HUES64 (cell line): ENCODE measurements at regions not wholly inside any gene's neighbourhood (a gene's known extent, or its start where the extent isn't known, plus 50 kb on each side); places are given as distances from the start of the nearest gene placed in this dataset.

Experiments used
- H3K27ac ChIP-seq: 2 replicates; pipeline ENCODE4 v1.7.0; 2013; ENCODE audit warnings: low read depth, low read length, inconsistent platforms
- H3K27me3 ChIP-seq: 2 replicates; pipeline ENCODE4 v1.6.1; 2013; ENCODE audit warnings: mild to moderate bottlenecking, low read length; ENCODE audit not compliant: insufficient read depth
- H3K36me3 ChIP-seq: 2 replicates; pipeline ENCODE4 v1.6.1; 2013; ENCODE audit warnings: mild to moderate bottlenecking, low read length; ENCODE audit not compliant: insufficient read depth
- H3K4me1 ChIP-seq: 2 replicates; pipeline ENCODE4 v1.6.1; 2013; ENCODE audit warnings: mild to moderate bottlenecking, low read length, moderate library complexity; ENCODE audit not compliant: insufficient read depth
- H3K4me3 ChIP-seq: 2 replicates; pipeline ENCODE4 v1.5.1; 2013; ENCODE audit warnings: mild to moderate bottlenecking, low read length, moderate library complexity
- H3K9ac ChIP-seq: 2 replicates; pipeline ENCODE4 v1.6.1; 2013; ENCODE audit warnings: mild to moderate bottlenecking, low read depth, low read length
- H3K9me3 ChIP-seq: 2 replicates; pipeline ENCODE4 v1.6.1; 2013; ENCODE audit warnings: low read depth, low read length; ENCODE audit not compliant: insufficient read depth
- WGBS: fragments of 150-250, 120-280 bp; methylation state at CpG from one replicate; pipeline ENCODE4 v1.1.7; 2013; ENCODE audit warnings: missing lambda C conversion rate; 5-methylcytosine and 5-hydroxymethylcytosine counted together

DNA sequence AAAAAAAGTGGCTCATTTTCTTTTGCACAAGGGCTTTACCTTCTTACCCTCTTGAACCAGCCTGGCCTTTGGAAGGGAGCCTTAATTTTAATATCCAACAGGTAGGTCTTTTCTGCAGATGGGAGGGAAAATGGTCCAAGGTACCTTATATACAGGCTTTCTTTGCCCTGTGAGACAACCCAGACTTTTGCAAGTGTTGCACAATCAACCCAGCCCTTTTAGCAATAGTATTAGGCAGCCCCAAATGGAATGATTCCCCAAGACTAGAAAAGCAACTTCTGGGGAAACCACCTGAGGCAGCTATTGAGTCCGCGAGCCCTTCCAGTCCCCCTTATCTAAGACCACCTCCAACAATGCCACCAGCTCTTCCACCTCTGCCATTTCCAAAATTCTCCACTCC lies 1138.3 kb downstream of the XPNPEP1 start:
- Histone ChIP-seq H3K9ac (no peak overlapping the region), H3K27ac (no peak overlapping the region), H3K4me1 (no peaks in the 10 kb centered on the region), H3K36me3 (no peaks in the 10 kb centered on the region), H3K27me3 (no peaks in the 10 kb centered on the region), H3K4me3 (no peak overlapping the region), H3K9me3 (peaks cover 58% of the 10 kb centered on the region)
- 94% methylated on average over 2 of the region's 2 CpGs for WGBS

DNA sequence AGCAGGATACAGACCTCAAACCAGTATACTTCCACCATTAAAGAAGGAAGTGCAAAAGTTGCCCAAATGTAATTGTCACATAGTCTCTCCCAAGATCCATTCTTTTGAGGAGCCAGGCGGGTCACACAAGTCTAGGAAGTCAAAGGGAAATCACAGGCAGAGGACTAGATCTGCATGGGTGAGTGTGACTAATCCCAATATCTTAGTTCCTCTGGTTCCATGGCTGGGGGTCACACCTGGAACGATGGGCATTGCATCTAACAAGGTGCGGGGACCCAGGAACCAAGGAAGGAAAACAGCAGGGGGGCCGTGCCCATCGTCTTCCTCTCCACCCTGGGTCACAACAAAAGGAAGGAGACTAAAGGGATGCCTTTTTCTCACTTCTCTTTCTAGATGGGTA lies 1138.8 kb downstream of the XPNPEP1 start:
- 74% methylated on average over 3 of the region's 5 CpGs for WGBS
- Histone ChIP-seq H3K4me1 (no peaks in the 10 kb centered on the region), H3K36me3 (no peaks in the 10 kb centered on the region), H3K9ac (no peak overlapping the region), H3K9me3 (peaks cover 59% of the 10 kb centered on the region), H3K27ac (no peak overlapping the region), H3K27me3 (no peaks in the 10 kb centered on the region), H3K4me3 (no peak overlapping the region)

DNA sequence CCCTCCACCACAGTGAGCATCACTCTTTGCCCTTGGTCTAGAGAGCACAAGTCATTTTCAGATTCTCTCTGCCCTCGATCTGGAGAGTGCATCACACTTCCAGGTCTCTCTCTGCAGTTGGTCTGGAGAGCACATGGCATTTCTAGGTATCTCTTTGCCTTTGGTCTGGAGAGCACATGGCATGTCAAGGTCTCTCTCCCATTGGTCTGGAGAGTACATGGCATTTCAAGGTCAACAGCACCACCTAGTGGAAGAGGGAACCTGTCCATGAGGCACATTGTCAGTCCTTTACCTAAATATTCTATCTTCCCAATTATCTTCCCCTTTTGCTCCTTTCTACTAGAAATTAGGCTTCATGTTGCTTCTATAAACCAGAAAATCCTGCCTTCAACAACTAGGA lies 1139.4 kb downstream of the XPNPEP1 start:
- Histone ChIP-seq H3K4me3 (no peak overlapping the region), H3K36me3 (no peaks in the 10 kb centered on the region), H3K4me1 (no peaks in the 10 kb centered on the region), H3K27ac (no peak overlapping the region), H3K27me3 (no peaks in the 10 kb centered on the region), H3K9ac (no peak overlapping the region), H3K9me3 (peaks cover 65% of the 10 kb centered on the region)
- WGBS: 48% methylated on average over 1 of the region's 1 CpG

DNA sequence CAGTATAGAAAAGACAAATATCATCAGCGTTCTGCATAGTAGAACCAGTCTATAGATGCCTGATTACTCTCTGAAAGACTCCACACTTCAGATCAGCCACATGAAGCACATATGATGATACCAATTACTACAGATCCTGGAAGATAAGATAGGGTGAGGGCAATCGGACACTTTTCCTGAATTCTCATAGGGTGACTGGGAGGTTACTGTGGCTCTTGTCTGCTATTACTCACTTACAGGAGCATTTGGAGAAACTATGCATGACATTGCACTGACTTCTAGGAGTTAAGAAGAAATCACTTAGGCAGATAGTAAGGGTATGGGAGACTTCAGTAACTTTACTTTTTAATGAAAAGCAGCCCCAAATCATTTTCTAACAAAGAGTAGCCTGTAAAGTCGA lies 1140.9 kb downstream of the XPNPEP1 start:
- H3K27ac ChIP-seq: no peak overlapping the region
- no peak overlapping the region for H3K9ac ChIP-seq
- no peaks in the 10 kb centered on the region for H3K4me1 ChIP-seq
- H3K9me3 ChIP-seq: peaks cover 63% of the 10 kb centered on the region
- H3K36me3 ChIP-seq: no peaks in the 10 kb centered on the region
- no peaks in the 10 kb centered on the region for H3K27me3 ChIP-seq
- WGBS: 65% methylated on average over 3 of the region's 3 CpGs
- no peak overlapping the region for H3K4me3 ChIP-seq

DNA sequence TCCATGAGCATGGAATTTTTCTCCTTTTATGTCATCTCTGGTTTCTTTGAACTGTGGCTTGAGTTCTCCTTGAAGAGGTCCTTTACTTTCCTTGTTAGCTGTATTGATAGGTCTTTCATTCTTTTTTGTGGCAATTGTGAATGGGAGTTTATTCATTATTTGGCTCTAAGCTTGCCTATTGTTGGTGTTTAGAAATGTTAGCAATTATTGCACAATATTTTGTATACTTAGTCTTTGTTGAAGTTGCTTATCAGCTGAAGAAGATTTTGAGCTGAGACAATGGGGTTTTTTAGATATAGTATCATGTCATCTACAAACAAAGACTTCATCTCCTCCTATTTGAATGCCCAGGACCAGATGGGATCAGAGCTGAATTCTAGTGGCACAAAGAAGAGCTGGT lies 1143.8 kb downstream of the XPNPEP1 start:
- Histone ChIP-seq H3K36me3 (no peaks in the 10 kb centered on the region), H3K9me3 (peaks cover 54% of the 10 kb centered on the region), H3K4me1 (no peaks in the 10 kb centered on the region), H3K27ac (no peak overlapping the region), H3K4me3 (no peak overlapping the region), H3K27me3 (no peaks in the 10 kb centered on the region), H3K9ac (no peak overlapping the region)

DNA sequence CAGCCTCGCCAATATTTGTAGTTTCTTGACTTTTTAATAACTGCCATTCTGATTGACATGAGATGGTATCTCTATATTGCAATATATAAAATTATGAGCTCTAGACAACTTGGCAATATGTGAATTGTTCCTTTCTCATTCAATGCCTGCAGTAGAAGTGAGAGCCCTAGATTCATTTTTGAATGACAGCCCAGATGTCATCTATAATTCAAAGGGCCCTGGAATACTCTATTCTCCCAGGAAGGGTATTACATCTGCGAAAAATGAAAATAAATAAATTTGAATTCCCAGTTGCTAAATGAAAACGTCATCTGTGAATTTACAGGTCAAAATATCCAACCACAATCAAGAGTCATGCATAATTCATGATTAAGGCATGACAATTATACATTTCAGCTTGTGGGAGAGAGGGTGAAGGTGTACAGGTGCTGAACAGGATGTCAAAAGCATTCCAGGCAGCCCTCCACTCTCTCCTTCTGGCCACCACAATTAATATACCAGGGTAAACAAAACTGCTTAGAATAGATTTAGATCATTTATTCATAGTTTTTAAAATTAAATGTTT lies 1147.3 kb downstream of the XPNPEP1 start:
- Histone ChIP-seq H3K27me3 (no peaks in the 10 kb centered on the region), H3K4me1 (no peaks in the 10 kb centered on the region), H3K27ac (no peak overlapping the region), H3K9me3 (peaks cover 41% of the 10 kb centered on the region), H3K36me3 (no peaks in the 10 kb centered on the region), H3K9ac (no peak overlapping the region), H3K4me3 (no peak overlapping the region)
- WGBS: 0% methylated on average over 1 of the region's 3 CpGs

DNA sequence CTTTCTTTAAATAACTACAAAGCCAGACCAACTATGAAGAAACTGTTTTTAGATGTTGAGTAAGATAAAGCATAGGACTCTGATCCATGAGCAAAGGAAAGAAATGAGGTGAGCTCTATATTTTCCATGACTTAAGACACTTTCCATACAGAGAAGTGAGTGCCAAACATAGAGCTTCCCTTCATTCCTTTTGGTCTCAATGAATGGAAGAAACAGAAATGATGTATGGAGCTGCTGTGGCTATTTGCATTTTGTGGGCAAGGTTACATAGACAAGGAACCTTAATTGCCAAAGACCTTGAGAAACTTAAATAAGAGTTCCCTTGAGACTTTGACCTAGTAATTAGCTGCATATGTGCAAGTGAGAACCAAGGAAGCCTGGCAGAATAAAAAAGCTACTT lies 1152.2 kb downstream of the XPNPEP1 start:
- H3K9ac ChIP-seq: no peak overlapping the region
- no peak overlapping the region for H3K4me3 ChIP-seq
- no peak overlapping the region for H3K27ac ChIP-seq
- no peaks in the 10 kb centered on the region for H3K36me3 ChIP-seq
- peaks cover 56% of the 10 kb centered on the region for H3K9me3 ChIP-seq
- no peaks in the 10 kb centered on the region for H3K4me1 ChIP-seq
- no peaks in the 10 kb centered on the region for H3K27me3 ChIP-seq

DNA sequence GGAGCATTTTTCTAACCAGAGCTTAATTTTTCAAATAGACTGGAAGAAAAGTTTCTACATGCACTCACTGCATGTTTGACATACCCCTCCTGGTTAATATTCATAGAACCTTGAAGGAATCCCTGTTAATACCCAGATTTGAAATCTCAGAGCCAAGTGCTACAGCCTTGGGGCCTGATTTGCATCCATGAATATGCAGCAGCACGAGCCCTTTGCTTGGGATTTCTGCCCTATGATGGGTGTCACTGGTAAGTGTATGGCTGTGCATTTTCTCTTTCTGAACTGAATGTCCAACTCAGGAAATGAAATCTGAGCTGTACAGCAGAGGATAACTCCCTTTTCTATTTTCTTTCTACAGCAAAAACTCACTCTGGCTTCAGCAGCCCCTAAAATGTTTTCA lies 1157.5 kb downstream of the XPNPEP1 start:
- WGBS: 53% methylated on average over 1 of the region's 1 CpG

DNA sequence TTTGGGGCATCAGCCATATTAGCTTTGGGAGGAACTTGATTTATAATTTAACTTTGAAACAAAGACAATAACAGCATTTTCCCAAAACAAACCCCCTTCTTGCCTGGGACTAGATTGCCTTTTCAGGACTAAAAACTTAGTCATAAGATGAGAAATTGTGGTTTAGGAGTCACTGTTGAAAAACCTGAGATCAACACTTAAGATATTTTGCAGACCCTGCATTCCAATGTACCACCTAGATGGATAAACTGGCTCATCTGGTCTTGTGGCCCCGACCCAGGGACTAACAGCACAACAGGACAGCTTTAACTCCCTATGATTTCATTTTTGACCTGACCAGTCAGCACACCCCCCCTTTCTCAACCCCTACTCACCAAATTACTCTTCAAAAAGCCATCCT lies 1165.4 kb downstream of the XPNPEP1 start:
- Histone ChIP-seq H3K9ac (no peak overlapping the region), H3K4me3 (no peak overlapping the region), H3K27me3 (no peaks in the 10 kb centered on the region), H3K27ac (no peak overlapping the region), H3K36me3 (no peaks in the 10 kb centered on the region), H3K9me3 (peaks cover 62% of the 10 kb centered on the region), H3K4me1 (no peaks in the 10 kb centered on the region)
- 71% methylated on average over 1 of the region's 1 CpG for WGBS

More for the DNA sequence above, 1157.5 kb downstream of the XPNPEP1 start:
- Histone ChIP-seq H3K36me3 (no peaks in the 10 kb centered on the region), H3K9me3 (peaks cover 72% of the 10 kb centered on the region), H3K4me1 (no peaks in the 10 kb centered on the region), H3K9ac (no peak overlapping the region), H3K27ac (no peak overlapping the region), H3K27me3 (no peaks in the 10 kb centered on the region), H3K4me3 (no peak overlapping the region)

DNA sequence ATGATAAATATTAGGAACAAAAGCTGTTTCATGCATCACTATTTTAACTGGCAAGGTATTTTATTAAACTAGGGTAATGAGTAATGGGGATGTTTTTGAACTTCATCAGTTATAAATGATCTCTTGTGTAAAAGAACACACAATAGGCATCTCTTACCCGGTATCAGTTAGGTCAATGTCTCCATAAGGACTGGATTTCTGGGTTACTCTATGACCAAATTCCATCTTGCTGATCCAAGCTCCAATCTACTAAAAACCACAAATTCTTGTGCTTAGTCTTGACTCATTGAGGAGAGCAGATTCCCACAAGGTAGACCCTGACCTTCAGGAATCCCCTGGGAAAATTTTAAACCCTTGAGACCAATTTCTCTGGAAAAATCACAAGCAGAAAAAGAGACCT lies 1167.7 kb downstream of the XPNPEP1 start:
- Histone ChIP-seq H3K9me3 (peaks cover 49% of the 10 kb centered on the region), H3K27ac (no peak overlapping the region), H3K4me3 (no peak overlapping the region), H3K9ac (no peak overlapping the region), H3K27me3 (no peaks in the 10 kb centered on the region), H3K4me1 (no peaks in the 10 kb centered on the region), H3K36me3 (no peaks in the 10 kb centered on the region)
- 52% methylated on average over 1 of the region's 1 CpG for WGBS

DNA sequence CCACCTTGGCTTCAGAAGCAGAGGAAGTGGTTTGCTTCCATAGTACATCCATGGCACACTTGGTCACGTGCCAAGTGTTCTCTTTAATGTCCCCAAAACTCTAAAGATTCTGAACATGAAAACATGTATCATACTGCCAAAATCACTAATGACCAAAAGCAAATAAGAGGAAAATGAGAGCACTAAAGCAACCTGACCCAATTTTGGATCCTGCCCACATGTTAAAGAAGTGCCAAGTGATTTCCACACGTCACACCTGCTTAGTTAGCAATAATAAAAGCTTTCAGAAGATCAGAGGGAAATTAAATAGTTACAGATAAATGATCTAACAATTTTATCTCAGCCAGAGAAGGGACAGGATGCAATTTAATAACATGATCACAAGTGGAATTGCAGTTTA lies 1170.0 kb downstream of the XPNPEP1 start:
- Histone ChIP-seq H3K27me3 (no peaks in the 10 kb centered on the region), H3K27ac (no peak overlapping the region), H3K9ac (no peak overlapping the region), H3K36me3 (no peaks in the 10 kb centered on the region), H3K4me1 (no peaks in the 10 kb centered on the region), H3K9me3 (peaks cover 47% of the 10 kb centered on the region), H3K4me3 (no peak overlapping the region)
- WGBS: 4% methylated on average over 2 of the region's 2 CpGs

DNA sequence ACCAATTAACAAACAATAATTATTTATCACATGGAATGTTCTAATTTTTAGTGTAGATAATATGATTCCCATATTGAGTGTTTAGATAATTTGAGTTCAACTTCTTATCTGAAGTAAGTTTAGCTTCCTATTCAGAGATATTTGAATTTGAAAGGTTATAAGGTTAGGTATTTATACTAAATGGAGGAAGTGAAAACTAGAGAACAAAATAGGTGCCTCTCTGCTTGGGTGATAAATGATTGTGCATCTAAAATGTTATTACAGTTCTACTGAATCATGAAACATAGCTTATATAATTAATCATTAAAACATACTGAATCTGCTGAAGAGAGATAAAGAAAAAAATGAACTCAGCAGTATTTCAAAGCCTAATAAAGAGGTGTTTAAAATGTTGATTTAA lies 1174.3 kb downstream of the XPNPEP1 start:
- peaks cover 56% of the 10 kb centered on the region for H3K9me3 ChIP-seq
- no peaks in the 10 kb centered on the region for H3K4me1 ChIP-seq
- no peaks in the 10 kb centered on the region for H3K36me3 ChIP-seq
- no peak overlapping the region for H3K27ac ChIP-seq
- no peaks in the 10 kb centered on the region for H3K27me3 ChIP-seq
- no peak overlapping the region for H3K9ac ChIP-seq
- H3K4me3 ChIP-seq: no peak overlapping the region
